Stimulated activated CD4-positive, alpha-beta T cell treated with anti-CD3 and anti-CD28 coated beads, Interleukin-2, amount 100 ng/mL, for 48 hours (primary cell): ENCODE measurements at regions not wholly inside any gene's neighbourhood (a gene's known extent, or its start where the extent isn't known, plus 50 kb on each side); places are given as distances from the start of the nearest gene placed in this dataset.
"Not testable (repeated sequence)": the region's sequence is repeated elsewhere in the genome, so short reads cannot be mapped to it uniquely, and the experiment has no call there.

ENCODE experiments used
- DNase-seq, 2 donors: peaks; one replicate each; pipeline ENCODE4 v3.0.0-alpha.2; 2020

GRCh38 chr4:159552979-159553768 lies 450.3 kb downstream of the RAPGEF2 start:
- no peak for DNase-seq

- DNase-seq, result no peak
Observed at GRCh38 chr4:159555873-159556272, 453.0 kb downstream of the RAPGEF2 start.

GRCh38 chr4:159562366-159562765 lies 459.5 kb downstream of the RAPGEF2 start:
- DNase-seq, result no peak

- DNase-seq, result no peak
Observed at GRCh38 chr4:159563257-159563656, 460.4 kb downstream of the RAPGEF2 start.

GRCh38 chr4:159564615-159565014 lies 461.7 kb downstream of the RAPGEF2 start:
- no peak for DNase-seq

GRCh38 chr4:159566786-159567185 lies 463.9 kb downstream of the RAPGEF2 start:
- no peak for DNase-seq

GRCh38 chr4:159577241-159577640 lies 474.4 kb downstream of the RAPGEF2 start:
- DNase-seq, result no peak

GRCh38 chr4:159582685-159583084 lies 479.8 kb downstream of the RAPGEF2 start:
- no peak for DNase-seq

GRCh38 chr4:159592898-159593556 lies 490.1 kb downstream of the RAPGEF2 start:
- DNase-seq, result no peak

GRCh38 chr4:159593681-159594080 lies 490.8 kb downstream of the RAPGEF2 start:
- no peak for DNase-seq

GRCh38 chr4:159594576-159594975 lies 491.7 kb downstream of the RAPGEF2 start:
- no peak for DNase-seq

GRCh38 chr4:159595101-159595500 lies 492.2 kb downstream of the RAPGEF2 start:
- not testable (repeated sequence) for DNase-seq

GRCh38 chr4:159598602-159599001 lies 495.7 kb downstream of the RAPGEF2 start:
- DNase-seq, result no peak

GRCh38 chr4:159600061-159600460 lies 497.2 kb downstream of the RAPGEF2 start:
- DNase-seq, result no peak

GRCh38 chr4:159604781-159605180 lies 501.9 kb downstream of the RAPGEF2 start:
- DNase-seq, result no peak

- DNase-seq, result no peak
Observed at GRCh38 chr4:159606835-159607234, 504.0 kb downstream of the RAPGEF2 start.

GRCh38 chr4:159607809-159608208 lies 504.9 kb downstream of the RAPGEF2 start:
- no peak for DNase-seq

- DNase-seq, result no peak
Observed at GRCh38 chr4:159608436-159608835, 505.6 kb downstream of the RAPGEF2 start.

- no peak for DNase-seq
Observed at GRCh38 chr4:159632031-159632430, 529.2 kb downstream of the RAPGEF2 start.

- DNase-seq, result no peak
Observed at GRCh38 chr4:159639671-159640323, 536.9 kb downstream of the RAPGEF2 start.

- DNase-seq, result no peak
Observed at GRCh38 chr4:159649237-159649636, 546.4 kb downstream of the RAPGEF2 start.

- no peak for DNase-seq
Observed at GRCh38 chr4:159652871-159653270, 550.0 kb downstream of the RAPGEF2 start.

- DNase-seq, result no peak
Observed at GRCh38 chr4:159655547-159655946, 552.7 kb downstream of the RAPGEF2 start.

GRCh38 chr4:159669094-159669493 lies 566.2 kb downstream of the RAPGEF2 start:
- no peak for DNase-seq
